ENCODE measurements at regions not wholly inside any gene's neighbourhood (a gene's known extent, or its start where the extent isn't known, plus 50 kb on each side); places are given as distances from the start of the nearest gene placed in this dataset.

DNA sequence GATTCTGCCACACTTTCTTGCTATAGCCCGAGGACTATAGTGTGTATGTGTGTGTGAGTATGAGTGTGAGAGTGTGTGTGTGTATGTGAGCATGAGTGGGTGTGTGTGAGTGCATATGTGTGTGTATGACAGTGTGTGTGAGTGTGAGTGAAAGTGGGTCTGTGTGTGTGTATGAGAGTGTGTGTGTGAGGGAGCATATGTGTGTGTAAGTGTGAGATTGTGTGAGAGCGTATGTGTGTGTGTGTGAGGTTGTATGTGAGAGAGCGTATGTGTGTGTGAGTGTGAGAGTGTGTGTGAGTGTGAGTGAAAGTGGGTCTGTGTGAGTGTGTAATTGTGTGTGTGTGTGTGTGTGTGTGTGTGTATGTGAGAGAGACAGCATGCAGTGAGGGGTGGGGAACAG lies 89.0 kb upstream of the ACSL3 start:
- no peaks in the 10 kb centered on the region for H3K36me3 Mint-ChIP-seq
- no peaks in the 10 kb centered on the region for H4K20me1 ChIP-seq (ENCODE audit: insufficient read depth, low read length)
- intact Hi-C loops (cut with micrococcal nuclease): no loop called here
- H3K4me3 Mint-ChIP-seq: no peak overlapping the region
- no peak overlapping the region for H3K27ac Mint-ChIP-seq
- peaks cover 5 to 9% (median 6%) of the 10 kb centered on the region in 3 donors for H3K27me3 Mint-ChIP-seq (ENCODE audit: low read depth in 3 of 3)
- H3K79me2 ChIP-seq (ENCODE audit: insufficient read depth, low read length): no peaks in the 10 kb centered on the region
- no peaks in the 10 kb centered on the region for H3K4me1 Mint-ChIP-seq
- H3K9me3 ChIP-seq (replicated peaks in 1 of 2; ENCODE audit: control insufficient read depth in 1 of 2, insufficient read depth in 1 of 2, low read length in 2 of 2): no peaks in the 10 kb centered on the region
- no peak overlapping the region for H3K27ac ChIP-seq (ENCODE audit: low read depth in 1 of 2, low read length in 2 of 2)
- 79% methylated on average over 3 of the region's 3 CpGs for WGBS (ENCODE audit: insufficient coverage)
- no peak overlapping the region for H3K9ac ChIP-seq (ENCODE audit: insufficient read depth, low read length, poor library complexity, severe bottlenecking)
- H3K9me3 Mint-ChIP-seq: no peaks in the 10 kb centered on the region
- H3K27me3 ChIP-seq (ENCODE audit: control insufficient read depth in 2 of 2, insufficient read depth in 2 of 2, low read length in 2 of 2): no peaks in the 10 kb centered on the region
- no peaks in the 10 kb centered on the region for H3K4me1 ChIP-seq (ENCODE audit: control insufficient read depth in 1 of 2, insufficient read depth in 2 of 2, low read length in 2 of 2)
- H3K4me2 ChIP-seq (replicated peaks; ENCODE audit: extremely low read depth, low read length, poor library complexity, severe bottlenecking): no peak overlapping the region
- no peak for DNase-seq
- H3K4me3 ChIP-seq (replicated peaks in 1 of 3; ENCODE audit: low read depth in 2 of 3, low read length in 3 of 3): no peak overlapping the region
- no peak overlapping the region for H2AFZ ChIP-seq (ENCODE audit: insufficient read depth, low read depth, low read length, poor library complexity, severe bottlenecking)
- TF ChIP-seq, protein P1, sequence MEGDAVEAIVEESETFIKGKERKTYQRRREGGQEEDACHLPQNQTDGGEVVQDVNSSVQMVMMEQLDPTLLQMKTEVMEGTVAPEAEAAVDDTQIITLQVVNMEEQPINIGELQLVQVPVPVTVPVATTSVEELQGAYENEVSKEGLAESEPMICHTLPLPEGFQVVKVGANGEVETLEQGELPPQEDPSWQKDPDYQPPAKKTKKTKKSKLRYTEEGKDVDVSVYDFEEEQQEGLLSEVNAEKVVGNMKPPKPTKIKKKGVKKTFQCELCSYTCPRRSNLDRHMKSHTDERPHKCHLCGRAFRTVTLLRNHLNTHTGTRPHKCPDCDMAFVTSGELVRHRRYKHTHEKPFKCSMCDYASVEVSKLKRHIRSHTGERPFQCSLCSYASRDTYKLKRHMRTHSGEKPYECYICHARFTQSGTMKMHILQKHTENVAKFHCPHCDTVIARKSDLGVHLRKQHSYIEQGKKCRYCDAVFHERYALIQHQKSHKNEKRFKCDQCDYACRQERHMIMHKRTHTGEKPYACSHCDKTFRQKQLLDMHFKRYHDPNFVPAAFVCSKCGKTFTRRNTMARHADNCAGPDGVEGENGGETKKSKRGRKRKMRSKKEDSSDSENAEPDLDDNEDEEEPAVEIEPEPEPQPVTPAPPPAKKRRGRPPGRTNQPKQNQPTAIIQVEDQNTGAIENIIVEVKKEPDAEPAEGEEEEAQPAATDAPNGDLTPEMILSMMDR (IDR thresholded peaks at IDR 0.05): no peak
- no peaks in the 10 kb centered on the region for H3K36me3 ChIP-seq (replicated peaks in 1 of 2; ENCODE audit: control insufficient read depth in 1 of 2, insufficient read depth in 2 of 2, low read length in 2 of 2)

DNA sequence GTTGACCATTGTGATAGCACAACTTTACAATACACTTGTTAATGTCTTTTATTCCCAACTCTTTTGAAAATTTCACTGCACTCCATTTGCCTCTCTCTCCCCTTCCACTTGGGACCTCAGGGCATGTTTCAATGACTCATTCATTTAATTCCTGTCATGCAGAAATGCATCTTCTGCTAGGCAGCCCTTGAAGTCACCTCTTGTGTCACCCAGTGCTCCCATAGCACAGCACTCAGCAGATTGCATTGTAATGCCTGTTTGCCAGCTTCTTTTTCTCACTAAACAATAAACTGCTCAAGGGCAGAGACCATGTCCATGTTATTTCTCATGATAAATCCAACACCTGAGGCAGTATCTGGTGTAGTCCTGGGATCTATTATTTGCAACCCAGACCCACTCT lies 85.9 kb upstream of the ACSL3 start:
- H3K27ac Mint-ChIP-seq: no peak overlapping the region
- H3K27me3 ChIP-seq (ENCODE audit: control insufficient read depth in 2 of 2, insufficient read depth in 2 of 2, low read length in 2 of 2): no peaks in the 10 kb centered on the region
- no peaks in the 10 kb centered on the region for H3K9me3 Mint-ChIP-seq
- H3K36me3 Mint-ChIP-seq: no peaks in the 10 kb centered on the region
- H3K27me3 Mint-ChIP-seq (ENCODE audit: low read depth in 3 of 3): peaks cover 0 to 2% (median 1%) of the 10 kb centered on the region in 3 donors
- H4K20me1 ChIP-seq (ENCODE audit: insufficient read depth, low read length): no peaks in the 10 kb centered on the region
- H2AFZ ChIP-seq (ENCODE audit: insufficient read depth, low read depth, low read length, poor library complexity, severe bottlenecking): no peak overlapping the region
- no peak for DNase-seq
- peaks cover under 1% of the 10 kb centered on the region for H3K4me1 Mint-ChIP-seq
- no peak overlapping the region for H3K4me3 ChIP-seq (replicated peaks in 1 of 3; ENCODE audit: low read depth in 2 of 3, low read length in 3 of 3)
- H3K36me3 ChIP-seq (replicated peaks in 1 of 2; ENCODE audit: control insufficient read depth in 1 of 2, insufficient read depth in 2 of 2, low read length in 2 of 2): no peaks in the 10 kb centered on the region
- no peak overlapping the region for H3K27ac ChIP-seq (ENCODE audit: low read depth in 1 of 2, low read length in 2 of 2)
- H3K4me3 Mint-ChIP-seq: no peak overlapping the region
- H3K4me2 ChIP-seq (replicated peaks; ENCODE audit: extremely low read depth, low read length, poor library complexity, severe bottlenecking): no peak overlapping the region
- intact Hi-C loops (cut with micrococcal nuclease): no loop called here
- H3K79me2 ChIP-seq (ENCODE audit: insufficient read depth, low read length): no peaks in the 10 kb centered on the region
- no peaks in the 10 kb centered on the region for H3K9me3 ChIP-seq (replicated peaks in 1 of 2; ENCODE audit: control insufficient read depth in 1 of 2, insufficient read depth in 1 of 2, low read length in 2 of 2)
- peaks cover 0 to 1% of the 10 kb centered on the region in 2 donors for H3K4me1 ChIP-seq (ENCODE audit: control insufficient read depth in 1 of 2, insufficient read depth in 2 of 2, low read length in 2 of 2)
- no peak overlapping the region for H3K9ac ChIP-seq (ENCODE audit: insufficient read depth, low read length, poor library complexity, severe bottlenecking)
- TF ChIP-seq, protein P1 (IDR thresholded peaks at IDR 0.05): no peak
